ENCODE measurements at regions not wholly inside any gene's neighbourhood (a gene's known extent, or its start where the extent isn't known, plus 50 kb on each side); places are given as distances from the start of the nearest gene placed in this dataset.
"Not testable (repeated sequence)": the region's sequence is repeated elsewhere in the genome, so short reads cannot be mapped to it uniquely, and the experiment has no call there.

DNA sequence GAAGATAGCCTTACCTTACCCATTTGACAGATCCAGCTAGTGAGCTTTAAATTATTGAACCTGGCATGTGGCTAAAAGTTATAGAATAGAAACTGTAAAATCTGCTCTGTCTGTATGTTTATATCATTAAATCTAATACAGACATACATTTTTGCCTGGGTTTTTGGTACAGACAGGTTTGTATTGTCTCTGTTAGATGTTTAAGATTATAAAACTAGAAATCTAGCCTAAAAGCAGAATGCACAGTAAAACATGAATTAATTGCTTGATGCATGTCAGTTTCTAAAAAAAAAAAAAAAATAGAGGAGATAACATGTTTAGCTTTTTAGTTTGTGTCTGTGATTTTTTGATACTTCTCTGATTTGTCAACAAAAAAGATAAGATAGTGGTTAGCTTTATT, 477.6 kb upstream of the LRRC7 start:
- no peak for DNase-seq
- TF ChIP-seq, protein P1, sequence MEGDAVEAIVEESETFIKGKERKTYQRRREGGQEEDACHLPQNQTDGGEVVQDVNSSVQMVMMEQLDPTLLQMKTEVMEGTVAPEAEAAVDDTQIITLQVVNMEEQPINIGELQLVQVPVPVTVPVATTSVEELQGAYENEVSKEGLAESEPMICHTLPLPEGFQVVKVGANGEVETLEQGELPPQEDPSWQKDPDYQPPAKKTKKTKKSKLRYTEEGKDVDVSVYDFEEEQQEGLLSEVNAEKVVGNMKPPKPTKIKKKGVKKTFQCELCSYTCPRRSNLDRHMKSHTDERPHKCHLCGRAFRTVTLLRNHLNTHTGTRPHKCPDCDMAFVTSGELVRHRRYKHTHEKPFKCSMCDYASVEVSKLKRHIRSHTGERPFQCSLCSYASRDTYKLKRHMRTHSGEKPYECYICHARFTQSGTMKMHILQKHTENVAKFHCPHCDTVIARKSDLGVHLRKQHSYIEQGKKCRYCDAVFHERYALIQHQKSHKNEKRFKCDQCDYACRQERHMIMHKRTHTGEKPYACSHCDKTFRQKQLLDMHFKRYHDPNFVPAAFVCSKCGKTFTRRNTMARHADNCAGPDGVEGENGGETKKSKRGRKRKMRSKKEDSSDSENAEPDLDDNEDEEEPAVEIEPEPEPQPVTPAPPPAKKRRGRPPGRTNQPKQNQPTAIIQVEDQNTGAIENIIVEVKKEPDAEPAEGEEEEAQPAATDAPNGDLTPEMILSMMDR (IDR thresholded peaks at IDR 0.05): no peak
- TF ChIP-seq EP300 (IDR thresholded peaks at IDR 0.05): no peak
- TF ChIP-seq POLR2A (IDR thresholded peaks at IDR 0.05): no peak
- Histone ChIP-seq H3K9me3 (no peaks in the 10 kb centered on the region), H3K27ac (no peak overlapping the region), H3K36me3 (no peaks in the 10 kb centered on the region), H3K27me3 (no peaks in the 10 kb centered on the region), H3K4me1 (ENCODE audit: insufficient read depth) (no peaks in the 10 kb centered on the region), H3K4me3 (no peak overlapping the region)
- intact Hi-C loops (cut with DNase I): no loop called here

DNA sequence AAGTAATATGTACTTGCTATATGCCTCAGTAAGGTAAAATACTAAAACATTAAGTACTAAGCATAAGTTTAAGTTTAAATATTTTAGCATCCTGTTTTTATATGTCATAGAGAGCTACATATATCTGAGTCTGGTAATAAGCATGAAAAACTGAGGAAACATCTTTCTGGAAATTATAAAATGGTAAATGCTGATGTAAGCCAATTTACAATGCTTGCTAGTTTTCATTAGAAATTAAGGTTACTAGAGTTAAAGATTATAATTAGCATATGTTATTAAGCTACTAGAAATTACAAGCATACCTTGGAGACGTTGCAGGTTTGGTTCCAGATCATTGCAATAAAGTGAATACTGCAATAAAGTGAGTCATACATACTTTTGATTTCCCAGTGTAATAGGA, 477.0 kb upstream of the LRRC7 start:
- H3K4me1 ChIP-seq (ENCODE audit: insufficient read depth): no peaks in the 10 kb centered on the region
- H3K4me3 ChIP-seq: no peak overlapping the region
- TF ChIP-seq, protein P1 (IDR thresholded peaks at IDR 0.05): no peak
- TF ChIP-seq EP300 (IDR thresholded peaks at IDR 0.05): no peak
- TF ChIP-seq POLR2A (IDR thresholded peaks at IDR 0.05): no peak
- intact Hi-C loops (cut with DNase I): no loop called here
- H3K27me3 ChIP-seq: no peaks in the 10 kb centered on the region
- WGBS, 3 donors: 64 to 72% (median 71%) methylated on average over 1 of the region's 1 CpG
- H3K36me3 ChIP-seq: no peaks in the 10 kb centered on the region
- no peak overlapping the region for H3K27ac ChIP-seq
- H3K9me3 ChIP-seq: no peaks in the 10 kb centered on the region
- DNase-seq: no peak

DNA sequence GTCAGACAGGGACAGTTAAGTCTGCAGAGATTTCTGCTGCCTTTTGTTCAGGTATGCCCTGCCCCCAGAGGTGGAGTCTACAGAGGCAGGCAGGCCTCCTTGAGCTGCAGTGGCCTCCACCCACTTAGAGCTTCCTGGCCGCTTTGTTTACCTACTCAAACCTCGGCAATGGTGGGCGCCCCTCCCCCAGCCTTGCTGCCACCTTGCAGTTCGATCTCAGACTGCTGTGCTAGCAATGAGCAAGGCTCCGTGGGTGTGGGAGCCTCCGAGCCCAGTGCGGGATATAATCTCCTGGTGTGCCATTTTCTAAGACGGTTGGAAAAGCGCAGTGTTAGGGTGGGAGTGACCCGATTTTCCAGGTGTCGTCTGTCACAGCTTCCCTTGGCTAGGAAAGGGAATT, 465.7 kb upstream of the LRRC7 start:
- WGBS, 3 donors: 88 to 93% (median 89%) methylated on average over 11 of the region's 11 CpGs
- H3K4me1 ChIP-seq (ENCODE audit: insufficient read depth); H3K27ac ChIP-seq; H3K36me3 ChIP-seq; H3K9me3 ChIP-seq; H3K4me3 ChIP-seq; DNase-seq; intact Hi-C loops (cut with DNase I); H3K27me3 ChIP-seq: not testable (repeated sequence)

DNA sequence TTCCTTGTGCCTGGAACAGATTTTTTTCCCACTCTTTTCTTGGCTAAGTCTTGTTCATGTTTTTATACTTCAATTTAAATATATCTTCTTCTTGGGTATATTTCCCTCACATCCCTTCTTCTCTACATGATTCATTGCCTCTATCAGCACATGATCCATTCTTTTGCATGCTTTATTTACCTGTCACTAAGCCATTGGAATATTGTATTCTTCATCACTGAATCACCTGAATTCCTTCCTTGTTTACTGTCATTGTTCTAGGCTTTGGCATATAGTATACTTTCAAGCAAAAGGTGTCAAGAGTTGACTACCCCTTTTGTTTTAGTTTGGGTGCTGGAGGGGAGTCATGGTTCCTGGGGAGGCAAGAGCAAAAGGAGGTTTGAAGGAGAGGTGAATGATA, 464.5 kb upstream of the LRRC7 start:
- Histone ChIP-seq H3K4me3 (no peak overlapping the region), H3K36me3 (no peaks in the 10 kb centered on the region), H3K27me3 (no peaks in the 10 kb centered on the region), H3K9me3 (no peaks in the 10 kb centered on the region), H3K4me1 (ENCODE audit: insufficient read depth) (no peaks in the 10 kb centered on the region), H3K27ac (no peak overlapping the region)
- intact Hi-C loops (cut with DNase I): no loop called here
- DNase-seq: no peak
- TF ChIP-seq, protein P1 (IDR thresholded peaks at IDR 0.05): no peak
- TF ChIP-seq POLR2A (IDR thresholded peaks at IDR 0.05): no peak
- TF ChIP-seq EP300 (IDR thresholded peaks at IDR 0.05): no peak

DNA sequence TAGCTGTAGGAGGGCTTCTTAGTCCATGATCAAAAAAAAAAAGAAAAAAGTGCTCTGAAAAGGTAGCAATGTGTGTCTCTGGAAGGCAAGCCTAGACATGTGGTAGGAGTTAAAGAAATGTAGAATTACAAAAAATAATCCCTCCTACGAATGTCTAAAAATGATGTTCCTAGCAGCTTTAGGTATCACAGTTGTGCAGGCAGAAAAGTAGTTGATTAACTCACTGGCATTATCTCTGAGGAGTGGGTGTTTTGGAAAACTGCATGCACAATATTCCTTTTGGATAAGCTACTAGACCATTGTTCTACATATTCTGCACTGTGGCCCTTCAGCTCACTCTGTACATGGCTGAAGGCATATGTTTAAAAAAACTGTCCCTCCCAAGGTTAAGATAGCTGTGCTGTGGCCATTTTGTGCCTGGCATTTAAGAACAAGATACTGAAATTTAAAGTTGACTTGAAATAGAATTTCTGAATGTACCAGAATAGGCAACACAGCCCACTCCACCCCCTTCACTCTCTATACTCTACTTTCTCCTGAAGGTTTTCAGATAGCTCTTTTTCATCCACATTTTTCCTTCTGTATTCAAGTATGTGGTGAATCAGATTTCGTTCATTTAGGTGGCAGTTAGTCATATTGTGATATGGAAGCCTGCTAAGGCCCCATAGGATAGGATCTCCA, 463.9 kb upstream of the LRRC7 start:
- 59 to 66% (median 60%) methylated on average over 2 of the region's 2 CpGs for WGBS, 3 donors
- intact Hi-C loops (cut with DNase I): no loop called here
- Histone ChIP-seq H3K36me3 (no peaks in the 10 kb centered on the region), H3K4me3 (no peak overlapping the region), H3K9me3 (no peaks in the 10 kb centered on the region), H3K27me3 (no peaks in the 10 kb centered on the region), H3K4me1 (ENCODE audit: insufficient read depth) (no peaks in the 10 kb centered on the region), H3K27ac (no peak overlapping the region)
- DNase-seq: no peak
- no peak for TF ChIP-seq EP300 (IDR thresholded peaks at IDR 0.05)
- TF ChIP-seq, protein P1 (IDR thresholded peaks at IDR 0.05): no peak
- no peak for TF ChIP-seq POLR2A (IDR thresholded peaks at IDR 0.05)
